Astrocyte (in vitro differentiated cells and primary cell): ENCODE measurements at regions not wholly inside any gene's neighbourhood (a gene's known extent, or its start where the extent isn't known, plus 50 kb on each side); places are given as distances from the start of the nearest gene placed in this dataset.

ENCODE experiments used
- CTCF ChIP-seq: IDR thresholded peaks from 2 replicates; pipeline ENCODE4 v1.5.1; 2011; ENCODE audit warnings: low read depth, mild to moderate bottlenecking, inconsistent platforms, low read length, moderate library complexity; ENCODE audit not compliant: insufficient read depth
- EZH2 ChIP-seq: IDR thresholded peaks from 2 replicates; pipeline ENCODE4 v1.6.1; 2012; ENCODE audit warnings: mild to moderate bottlenecking, low read length, inconsistent platforms; ENCODE audit not compliant: insufficient read depth

DNA sequence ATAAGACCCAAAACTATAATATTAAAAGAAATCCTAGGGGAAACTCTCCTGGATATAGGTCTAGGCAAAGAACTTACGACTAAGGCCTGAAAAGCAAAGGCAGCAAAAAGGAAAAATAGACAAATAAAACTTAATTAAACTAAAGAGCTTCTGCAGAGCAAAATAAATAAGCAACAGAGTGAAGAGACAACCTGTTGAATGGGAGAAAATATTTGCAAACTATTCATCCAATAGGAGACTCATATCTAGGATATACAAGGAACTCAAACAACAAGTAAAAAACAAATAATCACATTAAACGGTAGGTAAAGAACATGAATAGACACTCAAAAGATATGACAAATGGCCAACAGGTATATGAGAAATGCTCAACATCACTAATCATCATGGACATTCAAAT lies 318.6 kb downstream of the CSNK1G3 start:
- TF ChIP-seq CTCF, result no peak
- TF ChIP-seq EZH2, result no peak
